HCT116 (cell line): ENCODE measurements at regions not wholly inside any gene's neighbourhood (a gene's known extent, or its start where the extent isn't known, plus 50 kb on each side); places are given as distances from the start of the nearest gene placed in this dataset.

ENCODE experiments used
- ATAC-seq: fragments of 200-7000 bp; cut with Tn5 transposase; 2 replicates; pipeline ENCODE4 v1.9.1; 2020; ENCODE audit warnings: mild to moderate bottlenecking, moderate library complexity
- BruUV-seq: library from RNA; stranded (reverse); fragments of 400-500 nt; replicated peaks from 2 replicates; lab custom pipeline; 2021; lab: Mats Ljungman, UMichigan
- CTCF ChIA-PET: fragments of 300-600 bp; sonication (Branson Sonifier 250); formaldehyde crosslinking; loops from one replicate; lab custom pipeline; 2021; ENCODE audit warnings: antibody characterized with exemption; lab: Charles Lee
- POLR2A ChIA-PET: fragments of 300-600, 350-600 bp; sonication (Branson Sonifier 250); formaldehyde crosslinking; loops from one replicate; lab custom pipeline; 2021; ENCODE audit warnings: antibody characterized with exemption; lab: Charles Lee
- RAD21 ChIA-PET, 2 experiments: fragments of 300-600 bp; sonication (Branson Sonifier 250); formaldehyde crosslinking; loops; one replicate each; lab custom pipeline; 2023; ENCODE audit warnings: low total read pairs in 2 of 2; ENCODE audit not compliant: uncharacterized antibody in 2 of 2, unreplicated experiment in 2 of 2, low non-redundant PET in 1 of 2; lab: Charles Lee
- DNase-seq: peaks from one replicate; pipeline ENCODE4 v3.0.0-alpha.2; 2010; ENCODE audit warnings: low read depth, low spot score
- H2AFZ ChIP-seq: fragments of 200-600 bp; shearing (Covaris generic), sonication (generic); 2 replicates; pipeline ENCODE4 v1.6.1; 2017; ENCODE audit warnings: low read depth, mixed run types, mixed read lengths, antibody characterized with exemption, low read length; ENCODE audit not compliant: poor library complexity, severe bottlenecking
- H3K27ac ChIP-seq: 2 replicates; pipeline ENCODE4 v1.5.1; 2012; ENCODE audit warnings: low read depth, low read length
- H3K27me3 ChIP-seq: fragments of 200-600 bp; sonication (generic); 2 replicates; pipeline ENCODE4 v1.6.1; 2016; ENCODE audit warnings: mixed run types, low read length, mixed read lengths; ENCODE audit not compliant: insufficient read depth
- H3K36me3 ChIP-seq, 2 experiments: fragments of 200-500 bp in 1 of 2; fragments of 200-600 bp in 1 of 2; sonication (Bioruptor generic) in 1 of 2; sonication (generic) in 1 of 2; 2 replicates each; pipeline versions ENCODE4 v1.5.1 to v1.6.1; 2014 to 2016; ENCODE audit warnings: low read length in 2 of 2, inconsistent platforms in 1 of 2, mixed read lengths in 1 of 2, mixed run types in 1 of 2; ENCODE audit not compliant: insufficient read depth in 2 of 2, control insufficient read depth in 1 of 2
- H3K4me1 ChIP-seq, 2 experiments: fragments of 200-600 bp in 1 of 2; sonication (generic) in 1 of 2; 2 replicates each; pipeline versions ENCODE4 v1.5.1 to v1.6.1; 2012 to 2017; ENCODE audit warnings: low read length in 2 of 2, inconsistent platforms in 1 of 2, mild to moderate bottlenecking in 1 of 2, mixed read lengths in 1 of 2, mixed run types in 1 of 2, moderate library complexity in 1 of 2; ENCODE audit not compliant: insufficient read depth in 2 of 2, control insufficient read depth in 1 of 2
- H3K4me2 ChIP-seq: fragments of 200-600 bp; sonication (generic); 2 replicates; pipeline ENCODE4 v1.6.1; 2017; ENCODE audit warnings: mixed run types, low read length, mixed read lengths
- H3K4me3 ChIP-seq, 2 experiments: fragments of 200-600 bp in 1 of 2; sonication (generic) in 1 of 2; replicated peaks in 1 of 2; 2 replicates each; pipeline ENCODE4 v1.5.1; 2011 to 2016; ENCODE audit warnings: low read length in 2 of 2, control low read depth in 1 of 2, low read depth in 1 of 2, mild to moderate bottlenecking in 1 of 2, mixed read lengths in 1 of 2, mixed run types in 1 of 2
- H3K79me2 ChIP-seq: fragments of 200-600 bp; sonication (generic); 2 replicates; pipeline ENCODE4 v1.6.1; 2017; ENCODE audit warnings: mild to moderate bottlenecking, mixed run types, low read length, moderate library complexity, mixed read lengths; ENCODE audit not compliant: insufficient read depth
- H3K9ac ChIP-seq: fragments of 200-600 bp; sonication (generic); 2 replicates; pipeline ENCODE4 v1.6.1; 2016; ENCODE audit warnings: low read length, mixed read lengths
- H3K9me2 ChIP-seq: fragments of 200-600 bp; sonication (generic), shearing (Covaris generic); 2 replicates; pipeline ENCODE4 v1.6.1; 2017; ENCODE audit warnings: mixed run types, mild to moderate bottlenecking, moderate library complexity; ENCODE audit not compliant: insufficient read depth
- H3K9me3 ChIP-seq, 2 experiments: fragments of 200-500 bp in 1 of 2; fragments of 200-600 bp in 1 of 2; sonication (Bioruptor generic) in 1 of 2; sonication (generic) in 1 of 2; 2 replicates each; pipeline ENCODE4 v1.6.1; 2014 to 2017; ENCODE audit warnings: low read length in 2 of 2, mixed read lengths in 2 of 2, inconsistent platforms in 1 of 2, low read depth in 1 of 2, mild to moderate bottlenecking in 1 of 2, mixed run types in 1 of 2, moderate library complexity in 1 of 2; ENCODE audit not compliant: control insufficient read depth in 1 of 2, insufficient read depth in 1 of 2
- H4K20me1 ChIP-seq: fragments of 200-600 bp; sonication (generic), shearing (Covaris generic); 2 replicates; pipeline ENCODE4 v1.6.1; 2017; ENCODE audit warnings: mixed run types, mild to moderate bottlenecking, moderate library complexity; ENCODE audit not compliant: insufficient read depth
- ATF3 ChIP-seq: IDR thresholded peaks from 2 replicates; pipeline ENCODE4 v1.6.1; 2012
- RAD21 ChIP-seq: IDR thresholded peaks from 2 replicates; pipeline ENCODE4 v1.6.1; 2012; ENCODE audit warnings: low read depth, mild to moderate bottlenecking
- SRF ChIP-seq: IDR thresholded peaks from 2 replicates; pipeline ENCODE4 v1.6.1; 2012; ENCODE audit warnings: low read depth
- YY1 ChIP-seq: IDR thresholded peaks from 2 replicates; pipeline ENCODE4 v1.6.1; 2011; ENCODE audit warnings: low read length, low read depth, moderate library complexity, mild to moderate bottlenecking; ENCODE audit not compliant: insufficient replicate concordance; ENCODE audit errors: extremely low read depth
- ZNF274 ChIP-seq: fragments of 200-500 bp; sonication (Bioruptor generic); IDR thresholded peaks from 2 replicates; pipeline ENCODE4 v1.6.1; 2014; ENCODE audit warnings: mild to moderate bottlenecking, low read depth, low read length, inconsistent platforms
- intact Hi-C: fragments of 100-400 bp; cut with micrococcal nuclease; formaldehyde crosslinking; loops from 2 replicates; pipeline ENCODE4 v1.10.0; 2022
- TF ChIP-seq, protein P1 (sequence below), 3 experiments: fragments of 200-600 bp in 1 of 3; sonication (generic) in 1 of 3; IDR thresholded peaks in 2 of 3; conservative IDR thresholded peaks in 1 of 3; 2 replicates each; pipeline ENCODE4 v1.5.1; 2012 to 2017; ENCODE audit warnings: low read depth in 2 of 3, low read length in 2 of 3, antibody characterized with exemption in 1 of 3, borderline replicate concordance in 1 of 3, control low read depth in 1 of 3, mild to moderate bottlenecking in 1 of 3, mixed read lengths in 1 of 3, mixed run types in 1 of 3, moderate library complexity in 1 of 3; ENCODE audit not compliant: insufficient read depth in 1 of 3

GRCh38 chr4:120290553-120290952 lies 223.9 kb upstream of the MAD2L1 start:
- no peak overlapping the region for H3K4me3 ChIP-seq
- no peaks in the 10 kb centered on the region for H3K27me3 ChIP-seq
- RAD21 ChIA-PET, result no interaction called here
- POLR2A ChIA-PET, result no interaction called here
- no peaks in the 10 kb centered on the region for H3K4me1 ChIP-seq
- H4K20me1 ChIP-seq, result no peaks in the 10 kb centered on the region
- no peaks in the 10 kb centered on the region for H3K9me3 ChIP-seq
- intact Hi-C loops, result no loop called here
- H3K27ac ChIP-seq, result no peak overlapping the region
- H3K4me2 ChIP-seq, result no peak overlapping the region
- H3K9ac ChIP-seq, result no peak overlapping the region
- BruUV-seq, result no TSS peak
- TF ChIP-seq SRF (no peak), YY1 (no peak), ATF3 (no peak), ZNF274 (no peak), RAD21 (no peak)
- TF ChIP-seq, protein P1, sequence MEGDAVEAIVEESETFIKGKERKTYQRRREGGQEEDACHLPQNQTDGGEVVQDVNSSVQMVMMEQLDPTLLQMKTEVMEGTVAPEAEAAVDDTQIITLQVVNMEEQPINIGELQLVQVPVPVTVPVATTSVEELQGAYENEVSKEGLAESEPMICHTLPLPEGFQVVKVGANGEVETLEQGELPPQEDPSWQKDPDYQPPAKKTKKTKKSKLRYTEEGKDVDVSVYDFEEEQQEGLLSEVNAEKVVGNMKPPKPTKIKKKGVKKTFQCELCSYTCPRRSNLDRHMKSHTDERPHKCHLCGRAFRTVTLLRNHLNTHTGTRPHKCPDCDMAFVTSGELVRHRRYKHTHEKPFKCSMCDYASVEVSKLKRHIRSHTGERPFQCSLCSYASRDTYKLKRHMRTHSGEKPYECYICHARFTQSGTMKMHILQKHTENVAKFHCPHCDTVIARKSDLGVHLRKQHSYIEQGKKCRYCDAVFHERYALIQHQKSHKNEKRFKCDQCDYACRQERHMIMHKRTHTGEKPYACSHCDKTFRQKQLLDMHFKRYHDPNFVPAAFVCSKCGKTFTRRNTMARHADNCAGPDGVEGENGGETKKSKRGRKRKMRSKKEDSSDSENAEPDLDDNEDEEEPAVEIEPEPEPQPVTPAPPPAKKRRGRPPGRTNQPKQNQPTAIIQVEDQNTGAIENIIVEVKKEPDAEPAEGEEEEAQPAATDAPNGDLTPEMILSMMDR (IDR thresholded peaks at IDR 0.05 in 2 of 3, conservative IDR thresholded peaks at IDR 0.05 in 1 of 3; ENCODE audit: borderline replicate concordance in 1 of 3, insufficient read depth in 1 of 3, low read depth in 2 of 3, low read length in 2 of 3), result no peak
- DNase-seq (no peak), ATAC-seq (no peak)
- CTCF ChIA-PET, result no interaction called here
- no peaks in the 10 kb centered on the region for H3K36me3 ChIP-seq
- no peak overlapping the region for H2AFZ ChIP-seq
- no peaks in the 10 kb centered on the region for H3K79me2 ChIP-seq
- no peaks in the 10 kb centered on the region for H3K9me2 ChIP-seq

DNA sequence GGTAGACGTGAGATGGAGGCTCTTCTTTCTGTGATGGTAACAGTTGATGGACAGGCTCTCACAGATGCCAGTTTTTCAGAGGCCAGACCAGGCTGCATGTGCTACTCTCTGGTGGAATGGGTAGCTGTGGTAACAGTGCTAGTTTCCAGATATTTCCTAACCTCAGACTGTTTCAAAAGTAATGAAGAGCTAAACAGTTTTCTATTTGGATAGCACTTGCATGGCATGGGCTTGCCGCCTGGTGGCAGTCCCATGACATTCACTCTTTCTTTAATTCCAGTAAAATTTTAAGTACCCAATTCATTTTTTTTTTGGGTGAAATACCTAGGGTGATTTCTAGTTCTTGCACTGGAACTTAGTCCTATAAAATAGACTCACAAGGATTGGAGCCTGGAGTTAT lies 220.2 kb upstream of the MAD2L1 start:
- Histone ChIP-seq H2AFZ (no peak overlapping the region), H3K9me3 (no peaks in the 10 kb centered on the region), H3K4me2 (no peak overlapping the region), H3K79me2 (no peaks in the 10 kb centered on the region), H3K9ac (no peak overlapping the region), H3K36me3 (no peaks in the 10 kb centered on the region), H3K4me3 (no peak overlapping the region), H4K20me1 (no peaks in the 10 kb centered on the region), H3K27me3 (no peaks in the 10 kb centered on the region), H3K27ac (no peak overlapping the region), H3K9me2 (no peaks in the 10 kb centered on the region), H3K4me1 (no peaks in the 10 kb centered on the region)
- ChIA-PET POLR2A (no interaction called here), CTCF (no interaction called here), RAD21 (no interaction called here)
- TF ChIP-seq SRF, result no peak
- TF ChIP-seq, protein P1 (IDR thresholded peaks at IDR 0.05 in 2 of 3, conservative IDR thresholded peaks at IDR 0.05 in 1 of 3; ENCODE audit: borderline replicate concordance in 1 of 3, insufficient read depth in 1 of 3, low read depth in 2 of 3, low read length in 2 of 3), result peak in 2 of 3 experiments; percentile 8 to 23; a peak in 3 of 6 replicates
- intact Hi-C loops, result no loop called here
- DNase-seq, result no peak
- no peak for ATAC-seq
- BruUV-seq, result no TSS peak
